ENCODE measurements at regions not wholly inside any gene's neighbourhood (a gene's known extent, or its start where the extent isn't known, plus 50 kb on each side); places are given as distances from the start of the nearest gene placed in this dataset.
"Not testable (repeated sequence)": the region's sequence is repeated elsewhere in the genome, so short reads cannot be mapped to it uniquely, and the experiment has no call there.

- TF ChIP-seq POLR2AphosphoS5 (IDR thresholded peaks at IDR 0.05; ENCODE audit: borderline replicate concordance, low read depth, low read length) (no peak), EZH2 (IDR thresholded peaks at IDR 0.05) (no peak), FOXP2 (optimal IDR thresholded peaks at IDR 0.05; ENCODE audit: control extremely low read depth, extremely low read length, insufficient read depth) (no peak)
- H3K4me3 ChIP-seq: no peak overlapping the region
- no peak overlapping the region for H3K27ac ChIP-seq
- H3K9me3 ChIP-seq (ENCODE audit: low read depth, low read length): no peaks in the 10 kb centered on the region
- H3K36me3 ChIP-seq (ENCODE audit: insufficient read depth, low read length): no peaks in the 10 kb centered on the region
- no peak overlapping the region for H3K9ac ChIP-seq (ENCODE audit: insufficient read length)
- no peak for DNase-seq (ENCODE audit: low read depth, low spot score)
Observed at GRCh38 chr14:27243365-27243764, 645.5 kb upstream of the NOVA1 start.

DNA sequence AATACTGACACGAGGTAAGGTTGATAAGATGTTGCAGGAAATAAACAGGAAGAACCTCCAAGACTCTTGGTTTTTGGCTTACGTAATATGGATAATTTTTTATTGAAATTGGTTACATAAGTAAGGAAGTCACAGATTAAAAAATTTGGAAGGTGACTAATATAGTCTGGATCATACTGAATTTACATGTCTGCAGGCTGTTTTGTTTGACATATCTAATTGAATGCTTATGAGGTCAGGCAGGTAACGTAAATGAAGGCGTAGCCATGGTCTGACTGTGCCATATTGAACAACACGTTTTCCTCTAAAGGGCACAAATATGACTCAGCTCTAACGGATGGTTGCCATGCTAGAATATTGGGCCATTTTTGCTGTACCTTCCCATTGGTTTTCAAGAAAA is 648.1 kb upstream of the NOVA1 start:
- TF ChIP-seq EZH2 (IDR thresholded peaks at IDR 0.05) (no peak), POLR2AphosphoS5 (IDR thresholded peaks at IDR 0.05; ENCODE audit: borderline replicate concordance, low read depth, low read length) (no peak), FOXP2 (optimal IDR thresholded peaks at IDR 0.05; ENCODE audit: control extremely low read depth, extremely low read length, insufficient read depth) (no peak)
- H3K9me3 ChIP-seq (ENCODE audit: low read depth, low read length): no peaks in the 10 kb centered on the region

DNA sequence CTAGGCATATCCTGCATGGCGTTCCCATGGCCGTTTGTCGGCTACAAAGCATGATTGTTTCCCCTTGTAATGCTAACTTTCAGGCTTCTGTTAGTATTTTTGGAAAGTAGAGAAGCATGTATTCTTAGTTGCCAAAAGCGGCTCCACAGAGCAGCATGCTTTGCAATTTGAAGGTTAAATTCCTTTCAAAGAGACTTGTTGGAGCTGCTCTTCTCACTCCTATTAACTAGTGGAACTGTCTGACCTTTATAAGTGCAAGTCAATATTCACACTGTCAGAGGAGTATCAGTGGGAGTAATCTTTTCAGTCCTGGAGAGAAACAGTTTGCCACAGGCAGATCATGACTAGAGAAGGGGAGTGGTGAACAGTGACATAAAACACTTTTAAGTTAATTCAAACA is 656.1 kb upstream of the NOVA1 start:
- Histone ChIP-seq H3K4me3 (no peak overlapping the region), H3K36me3 (ENCODE audit: insufficient read depth, low read length) (no peaks in the 10 kb centered on the region), H3K27ac (no peak overlapping the region), H3K9ac (ENCODE audit: insufficient read length) (no peak overlapping the region), H3K9me3 (ENCODE audit: low read depth, low read length) (no peaks in the 10 kb centered on the region)
- no peak for DNase-seq (ENCODE audit: low read depth, low spot score)
- TF ChIP-seq EZH2 (IDR thresholded peaks at IDR 0.05) (no peak), POLR2AphosphoS5 (IDR thresholded peaks at IDR 0.05; ENCODE audit: borderline replicate concordance, low read depth, low read length) (no peak), FOXP2 (optimal IDR thresholded peaks at IDR 0.05; ENCODE audit: control extremely low read depth, extremely low read length, insufficient read depth) (no peak)

More for the DNA sequence above, 648.1 kb upstream of the NOVA1 start:
- DNase-seq (ENCODE audit: low read depth, low spot score): no peak
- Histone ChIP-seq H3K36me3 (ENCODE audit: insufficient read depth, low read length) (no peaks in the 10 kb centered on the region), H3K27ac (no peak overlapping the region), H3K4me3 (no peak overlapping the region), H3K9ac (ENCODE audit: insufficient read length) (no peak overlapping the region)

DNA sequence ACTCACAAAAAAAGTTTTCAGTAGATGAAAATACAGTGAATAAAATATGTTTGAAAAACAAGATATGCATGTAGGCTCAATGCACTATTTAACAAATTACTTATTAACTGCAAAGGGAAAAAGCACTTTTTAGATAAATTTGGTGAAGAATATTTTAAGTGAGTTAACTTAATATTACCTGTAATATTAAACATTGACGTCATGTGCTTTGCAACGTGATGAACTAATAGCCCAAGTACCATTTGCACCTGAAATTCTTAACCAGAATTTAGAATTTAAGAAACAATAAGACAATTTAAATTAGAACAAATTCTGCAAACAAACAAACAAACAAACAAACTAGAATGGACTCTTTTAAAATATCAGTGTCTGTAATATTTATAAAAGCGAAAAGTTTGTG is 659.0 kb upstream of the NOVA1 start:
- H3K9ac ChIP-seq (ENCODE audit: insufficient read length): no peak overlapping the region
- no peak overlapping the region for H3K27ac ChIP-seq
- H3K36me3 ChIP-seq (ENCODE audit: insufficient read depth, low read length): no peaks in the 10 kb centered on the region
- H3K4me3 ChIP-seq: no peak overlapping the region
- no peaks in the 10 kb centered on the region for H3K9me3 ChIP-seq (ENCODE audit: low read depth, low read length)
- no peak for DNase-seq (ENCODE audit: low read depth, low spot score)
- no peak for TF ChIP-seq EZH2 (IDR thresholded peaks at IDR 0.05)
- TF ChIP-seq FOXP2 (optimal IDR thresholded peaks at IDR 0.05; ENCODE audit: control extremely low read depth, extremely low read length, insufficient read depth): no peak
- TF ChIP-seq POLR2AphosphoS5 (IDR thresholded peaks at IDR 0.05; ENCODE audit: borderline replicate concordance, low read depth, low read length): no peak

GRCh38 chr14:27267876-27268275 is 670.0 kb upstream of the NOVA1 start:
- no peak for DNase-seq (ENCODE audit: low read depth, low spot score)
- Histone ChIP-seq H3K36me3 (ENCODE audit: insufficient read depth, low read length) (no peaks in the 10 kb centered on the region), H3K9me3 (ENCODE audit: low read depth, low read length) (no peaks in the 10 kb centered on the region), H3K4me3 (no peak overlapping the region), H3K27ac (no peak overlapping the region), H3K9ac (ENCODE audit: insufficient read length) (no peak overlapping the region)
- TF ChIP-seq FOXP2 (optimal IDR thresholded peaks at IDR 0.05; ENCODE audit: control extremely low read depth, extremely low read length, insufficient read depth): no peak

- no peak overlapping the region for H3K4me3 ChIP-seq
- H3K27ac ChIP-seq: no peak overlapping the region
- DNase-seq (ENCODE audit: low read depth, low spot score): no peak
- no peaks in the 10 kb centered on the region for H3K36me3 ChIP-seq (ENCODE audit: insufficient read depth, low read length)
- no peaks in the 10 kb centered on the region for H3K9me3 ChIP-seq (ENCODE audit: low read depth, low read length)
- no peak overlapping the region for H3K9ac ChIP-seq (ENCODE audit: insufficient read length)
- TF ChIP-seq FOXP2 (optimal IDR thresholded peaks at IDR 0.05; ENCODE audit: control extremely low read depth, extremely low read length, insufficient read depth) (no peak), POLR2AphosphoS5 (IDR thresholded peaks at IDR 0.05; ENCODE audit: borderline replicate concordance, low read depth, low read length) (no peak), EZH2 (IDR thresholded peaks at IDR 0.05) (no peak)
Observed at GRCh38 chr14:27270716-27271115, 672.9 kb upstream of the NOVA1 start.

DNA sequence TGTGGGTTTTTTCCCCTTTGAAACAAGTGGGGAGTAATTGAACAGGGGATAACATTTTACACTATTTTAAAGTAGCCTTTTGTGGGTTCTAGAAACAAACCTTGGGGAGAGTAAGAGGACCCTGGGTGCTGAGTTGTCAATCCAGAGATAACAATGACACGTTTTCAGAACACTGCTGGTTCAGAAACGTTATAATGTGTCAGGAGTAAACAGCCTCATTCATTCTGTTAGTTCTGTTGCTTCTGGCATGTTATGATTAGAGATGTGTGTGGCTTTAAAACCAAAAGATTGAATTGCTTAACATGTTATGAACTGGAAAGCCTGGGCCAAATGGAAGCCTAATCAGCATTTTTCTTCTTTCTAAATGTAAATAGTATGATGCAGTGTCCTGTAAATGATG is 680.5 kb upstream of the NOVA1 start:
- H3K9me3 ChIP-seq (ENCODE audit: low read depth, low read length): no peaks in the 10 kb centered on the region
- H3K4me3 ChIP-seq: no peak overlapping the region
- no peak overlapping the region for H3K9ac ChIP-seq (ENCODE audit: insufficient read length)
- no peak for DNase-seq (ENCODE audit: low read depth, low spot score)
- no peak for TF ChIP-seq FOXP2 (optimal IDR thresholded peaks at IDR 0.05; ENCODE audit: control extremely low read depth, extremely low read length, insufficient read depth)
- no peak for TF ChIP-seq POLR2AphosphoS5 (IDR thresholded peaks at IDR 0.05; ENCODE audit: borderline replicate concordance, low read depth, low read length)
- no peak for TF ChIP-seq EZH2 (IDR thresholded peaks at IDR 0.05)
- no peak overlapping the region for H3K27ac ChIP-seq
- no peaks in the 10 kb centered on the region for H3K36me3 ChIP-seq (ENCODE audit: insufficient read depth, low read length)

GRCh38 chr14:27305441-27305945 is 707.7 kb upstream of the NOVA1 start:
- H3K4me3 ChIP-seq: no peak overlapping the region
- TF ChIP-seq EZH2 (IDR thresholded peaks at IDR 0.05) (no peak), FOXP2 (optimal IDR thresholded peaks at IDR 0.05; ENCODE audit: control extremely low read depth, extremely low read length, insufficient read depth) (no peak), POLR2AphosphoS5 (IDR thresholded peaks at IDR 0.05; ENCODE audit: borderline replicate concordance, low read depth, low read length) (no peak)
- no peaks in the 10 kb centered on the region for H3K9me3 ChIP-seq (ENCODE audit: low read depth, low read length)
- H3K27ac ChIP-seq: no peak overlapping the region
- no peak overlapping the region for H3K9ac ChIP-seq (ENCODE audit: insufficient read length)
- no peaks in the 10 kb centered on the region for H3K36me3 ChIP-seq (ENCODE audit: insufficient read depth, low read length)
- DNase-seq (ENCODE audit: low read depth, low spot score): no peak

DNA sequence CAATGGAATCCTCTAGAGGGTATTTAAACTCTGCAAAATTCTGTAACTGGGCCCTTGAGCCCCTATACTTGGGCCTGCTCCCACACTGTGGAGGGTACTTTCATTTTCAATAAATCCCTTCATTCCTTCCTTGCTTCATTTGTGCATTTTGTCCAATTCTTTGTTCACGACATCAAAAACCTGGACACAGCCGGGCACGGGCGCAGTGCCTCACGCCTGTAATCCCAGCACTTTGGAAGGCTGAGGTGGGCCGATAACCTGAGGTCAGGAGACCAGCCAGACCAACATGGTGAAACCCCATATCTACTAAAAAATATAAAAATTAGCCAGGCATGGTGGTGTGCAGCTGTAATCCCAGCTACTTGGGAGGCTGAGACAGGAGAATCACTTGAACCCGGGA is 714.9 kb upstream of the NOVA1 start:
- not testable (repeated sequence) for H3K9me3 ChIP-seq (ENCODE audit: low read depth, low read length); H3K27ac ChIP-seq; H3K36me3 ChIP-seq (ENCODE audit: insufficient read depth, low read length)

More for the DNA sequence above, 714.9 kb upstream of the NOVA1 start:
- DNase-seq (ENCODE audit: low read depth, low spot score); H3K9ac ChIP-seq (ENCODE audit: insufficient read length); H3K4me3 ChIP-seq: not testable (repeated sequence)
